ENCODE measurements at regions not wholly inside any gene's neighbourhood (a gene's known extent, or its start where the extent isn't known, plus 50 kb on each side); places are given as distances from the start of the nearest gene placed in this dataset.

DNA sequence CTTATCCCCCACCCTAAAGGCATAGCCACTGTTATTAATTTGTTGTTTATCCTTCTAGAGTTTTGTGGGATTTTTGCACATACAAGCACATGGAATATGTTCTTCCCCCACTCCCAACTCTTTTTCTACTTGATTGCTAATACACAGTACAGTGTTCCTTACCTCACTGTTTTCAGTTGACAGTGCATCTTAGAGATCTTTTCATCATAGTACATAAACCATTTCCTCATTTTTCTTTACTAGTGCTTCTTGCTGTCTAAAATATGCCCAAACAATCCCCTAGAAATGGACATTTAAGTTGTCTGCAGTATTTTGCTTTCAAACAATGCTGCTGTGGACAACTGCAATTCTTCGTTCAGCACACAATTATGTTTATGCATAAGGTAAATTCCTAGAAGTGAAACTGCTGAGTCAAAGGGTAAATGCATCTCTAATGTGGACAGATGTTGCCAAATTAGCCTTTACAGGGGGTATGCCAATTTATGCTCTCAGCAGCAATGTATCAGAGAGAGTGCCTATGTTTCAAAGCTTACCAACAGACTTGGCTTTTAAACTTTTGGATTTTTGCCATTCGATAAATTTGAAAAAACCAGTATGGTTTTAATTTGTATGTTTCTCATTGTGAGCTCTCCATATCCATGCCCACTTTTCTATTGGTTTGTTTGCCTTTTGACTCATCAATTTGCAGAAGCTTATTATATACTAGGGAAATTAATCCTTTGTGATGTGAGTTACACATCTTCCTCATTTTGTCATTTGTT, 132.6 kb downstream of the MRPS6 start:
- TF ChIP-seq, protein P1, sequence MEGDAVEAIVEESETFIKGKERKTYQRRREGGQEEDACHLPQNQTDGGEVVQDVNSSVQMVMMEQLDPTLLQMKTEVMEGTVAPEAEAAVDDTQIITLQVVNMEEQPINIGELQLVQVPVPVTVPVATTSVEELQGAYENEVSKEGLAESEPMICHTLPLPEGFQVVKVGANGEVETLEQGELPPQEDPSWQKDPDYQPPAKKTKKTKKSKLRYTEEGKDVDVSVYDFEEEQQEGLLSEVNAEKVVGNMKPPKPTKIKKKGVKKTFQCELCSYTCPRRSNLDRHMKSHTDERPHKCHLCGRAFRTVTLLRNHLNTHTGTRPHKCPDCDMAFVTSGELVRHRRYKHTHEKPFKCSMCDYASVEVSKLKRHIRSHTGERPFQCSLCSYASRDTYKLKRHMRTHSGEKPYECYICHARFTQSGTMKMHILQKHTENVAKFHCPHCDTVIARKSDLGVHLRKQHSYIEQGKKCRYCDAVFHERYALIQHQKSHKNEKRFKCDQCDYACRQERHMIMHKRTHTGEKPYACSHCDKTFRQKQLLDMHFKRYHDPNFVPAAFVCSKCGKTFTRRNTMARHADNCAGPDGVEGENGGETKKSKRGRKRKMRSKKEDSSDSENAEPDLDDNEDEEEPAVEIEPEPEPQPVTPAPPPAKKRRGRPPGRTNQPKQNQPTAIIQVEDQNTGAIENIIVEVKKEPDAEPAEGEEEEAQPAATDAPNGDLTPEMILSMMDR (conservative IDR thresholded peaks at IDR 0.05): no peak
- no peak overlapping the region for H3K27ac ChIP-seq

DNA sequence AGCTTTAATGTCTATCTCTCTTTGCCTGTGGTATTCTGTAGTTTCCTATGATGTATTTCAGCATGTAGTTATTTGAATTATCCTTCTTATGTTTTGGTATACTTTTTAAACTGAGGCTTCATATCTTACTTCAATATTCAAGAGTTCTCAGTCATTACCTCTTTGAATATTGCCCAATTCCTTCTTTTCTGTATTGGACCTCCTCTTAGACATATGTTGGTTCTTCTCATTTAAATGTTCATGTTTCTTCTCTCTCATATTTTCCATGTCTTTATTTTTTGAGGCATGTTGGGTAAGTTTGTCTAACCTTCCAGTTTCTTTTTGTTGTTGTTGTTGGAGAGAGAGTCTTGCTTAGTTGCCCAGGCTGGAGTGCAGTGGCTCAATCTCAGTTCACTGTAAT, 140.6 kb downstream of the MRPS6 start:
- no peak overlapping the region for H3K27ac ChIP-seq
- TF ChIP-seq, protein P1 (conservative IDR thresholded peaks at IDR 0.05): no peak

DNA sequence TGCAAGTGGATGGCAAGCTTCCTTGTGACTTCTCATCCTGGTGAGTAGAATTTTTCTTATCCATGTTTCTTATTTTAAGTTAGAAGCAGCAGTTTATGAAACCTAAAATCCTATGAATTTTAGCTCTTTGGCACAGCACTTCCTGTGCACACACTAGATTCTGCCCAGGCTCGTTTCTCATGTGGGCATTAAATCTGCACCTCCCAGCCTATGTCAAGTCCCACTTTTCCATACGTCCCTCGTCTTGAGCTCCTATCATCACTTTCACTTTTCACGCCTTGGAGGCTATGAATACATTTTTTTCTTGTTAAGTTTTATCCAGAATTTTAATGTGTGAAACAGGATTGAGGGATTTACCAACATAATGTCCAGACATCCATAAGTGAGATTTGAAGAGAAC, 142.1 kb downstream of the MRPS6 start:
- TF ChIP-seq, protein P1 (conservative IDR thresholded peaks at IDR 0.05): no peak
- H3K27ac ChIP-seq: no peak overlapping the region

DNA sequence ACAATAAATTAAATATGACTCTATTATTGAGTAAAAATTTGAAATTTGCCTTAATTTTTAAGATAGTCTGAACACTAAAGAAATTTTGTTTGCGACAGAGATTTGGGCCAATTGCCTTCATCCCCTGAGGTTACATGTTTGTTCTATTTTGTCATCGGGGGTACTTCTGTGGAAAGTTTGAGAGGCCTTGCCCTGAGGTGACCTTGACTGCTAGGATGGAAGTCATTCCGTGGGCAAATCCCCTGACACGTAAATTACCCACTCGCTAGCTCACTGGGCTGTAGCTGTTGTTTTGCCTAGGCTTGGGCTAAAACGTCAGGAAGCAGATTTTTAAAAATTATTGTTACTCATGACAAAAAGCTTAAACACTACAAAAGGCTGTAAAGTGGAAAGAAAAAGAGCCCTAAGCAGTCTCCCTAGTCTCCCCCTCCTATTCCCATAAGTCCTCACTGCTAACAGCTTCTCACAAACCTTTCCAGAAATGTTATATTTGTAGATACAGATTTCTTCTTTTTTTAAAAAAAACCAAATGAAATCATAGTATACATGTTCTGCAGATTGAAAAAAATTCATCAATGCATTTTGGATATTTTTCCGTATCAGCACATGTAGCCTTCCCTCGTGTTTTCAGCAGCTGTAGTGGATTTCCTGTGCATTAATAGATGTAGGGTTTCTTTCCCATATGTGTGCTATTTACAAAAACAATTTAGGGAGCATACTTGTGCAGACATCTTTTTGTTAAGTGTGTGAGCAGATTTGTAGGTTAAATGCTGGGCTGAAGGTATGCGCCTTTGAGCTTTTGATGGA, 142.7 kb downstream of the MRPS6 start:
- TF ChIP-seq, protein P1 (conservative IDR thresholded peaks at IDR 0.05): no peak
- H3K27ac ChIP-seq: no peak overlapping the region

DNA sequence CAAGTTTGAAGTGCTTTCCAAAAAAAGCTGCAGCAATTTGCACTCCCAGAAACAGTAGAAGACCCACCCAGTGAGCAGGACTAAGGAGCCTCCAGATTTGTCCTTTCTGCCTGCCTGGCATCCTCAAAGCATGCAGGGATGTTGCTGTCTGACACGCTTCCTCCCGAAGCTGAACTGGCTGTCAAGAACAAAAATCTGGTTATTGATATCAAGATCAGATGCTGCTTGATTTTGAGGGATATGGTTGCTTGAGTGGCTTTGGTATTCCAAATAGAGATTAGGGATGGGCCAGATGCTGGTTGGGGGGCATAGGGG, 143.3 kb downstream of the MRPS6 start:
- TF ChIP-seq, protein P1 (conservative IDR thresholded peaks at IDR 0.05): no peak
- no peak overlapping the region for H3K27ac ChIP-seq

DNA sequence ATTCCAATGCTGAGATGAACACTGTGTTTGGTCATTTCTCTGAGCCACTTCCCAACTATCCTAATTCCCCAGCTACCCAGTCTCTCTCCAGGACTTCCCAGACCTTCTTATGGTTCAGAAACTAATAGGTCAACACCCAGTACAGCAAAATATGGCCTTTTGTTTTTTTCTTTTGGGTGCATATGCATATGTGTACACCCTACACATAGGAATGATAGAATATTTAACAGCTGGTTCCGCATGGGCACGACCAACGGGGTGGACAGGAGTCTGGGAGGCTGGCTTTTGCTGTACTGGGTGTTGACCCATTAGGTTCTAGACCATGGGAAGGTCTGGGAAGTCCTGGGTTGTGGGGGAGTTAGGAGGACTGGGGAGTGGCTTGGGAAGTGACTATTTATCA, 143.9 kb downstream of the MRPS6 start:
- TF ChIP-seq, protein P1 (conservative IDR thresholded peaks at IDR 0.05): no peak
- H3K27ac ChIP-seq: no peak overlapping the region

DNA sequence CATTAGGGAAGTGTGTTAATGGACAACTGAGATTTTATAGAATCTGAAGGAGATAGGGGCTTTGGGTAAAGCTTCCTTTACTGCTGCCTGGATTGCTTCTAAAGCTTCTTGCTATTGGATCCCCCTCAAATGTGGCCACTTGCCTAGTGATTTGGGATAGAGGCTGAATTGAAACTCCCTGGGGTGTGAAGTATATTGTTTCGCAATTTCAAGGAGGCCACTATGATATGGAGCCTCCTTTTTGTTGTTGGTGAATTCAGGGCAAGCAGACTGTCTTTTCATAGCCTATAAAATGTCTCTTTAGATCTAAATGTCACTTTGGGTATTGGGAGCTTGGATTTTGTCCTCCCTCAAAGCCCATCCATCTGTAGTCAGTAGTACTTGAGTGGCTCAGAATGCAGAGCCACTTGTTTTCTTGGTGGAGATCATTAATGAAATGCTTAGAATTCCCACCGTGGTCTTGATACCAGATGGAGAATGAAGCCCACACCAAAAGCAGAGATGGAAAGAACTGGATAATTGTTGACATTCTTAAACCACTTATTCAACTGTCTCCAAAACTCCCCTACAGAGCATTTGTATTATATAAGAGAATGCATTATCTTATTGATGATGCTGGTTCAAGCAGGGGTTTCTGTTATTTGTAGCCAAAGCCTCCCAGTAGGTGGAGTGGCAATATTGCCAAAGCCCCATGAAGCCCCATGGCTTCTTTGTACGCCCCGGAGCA, 144.3 kb upstream of the KCNE2 start:
- TF ChIP-seq, protein P1 (conservative IDR thresholded peaks at IDR 0.05): no peak
- H3K27ac ChIP-seq: no peak overlapping the region

All from VCaP (cell line).